Caki2 (cell line): ENCODE measurements at regions not wholly inside any gene's neighbourhood (a gene's known extent, or its start where the extent isn't known, plus 50 kb on each side); places are given as distances from the start of the nearest gene placed in this dataset.
A peak's percentile ranks its signal among the peaks of the same experiment; 100 is the strongest.
"Not testable (repeated sequence)": the region's sequence is repeated elsewhere in the genome, so short reads cannot be mapped to it uniquely, and the experiment has no call there.

ENCODE experiments used
- DNase-seq: peaks from one replicate; pipeline ENCODE4 v3.0.0-alpha.2; 2015; ENCODE audit warnings: low read depth
- in situ Hi-C: cut with HindIII; loops from 2 replicates; pipeline ENCODE4 v1.10.0; 2016; ENCODE audit warnings: low sequenced_read_pairs, low pct_unique_long_range_greater_than_20kb, mixed read lengths

- in situ Hi-C loops, result no loop called here
- DNase-seq, result no peak
Measured at GRCh38 chr9:82890401-82890800, 172.5 kb downstream of the RASEF start.

- in situ Hi-C loops, result no loop called here
- no peak for DNase-seq
Measured at GRCh38 chr9:82890865-82891264, 172.1 kb downstream of the RASEF start.

DNA sequence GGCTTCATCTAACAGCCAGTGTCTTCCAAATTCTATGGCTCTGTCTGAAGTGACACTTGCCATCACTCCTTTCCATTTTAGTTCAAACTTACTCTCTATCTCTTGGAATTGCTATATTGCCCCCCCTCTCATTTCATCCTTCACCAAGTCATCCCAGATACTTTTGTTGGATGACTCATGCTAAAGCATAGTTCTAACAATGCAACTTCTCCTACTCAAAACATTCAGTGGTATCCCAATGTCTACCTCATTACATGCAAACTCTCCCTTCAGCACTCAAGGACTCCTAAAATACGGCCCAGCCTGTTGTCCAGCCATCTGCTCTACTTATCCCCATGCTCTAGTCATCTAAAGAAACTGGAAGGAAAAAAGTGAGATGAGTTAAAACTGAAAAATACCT lies 171.6 kb downstream of the RASEF start:
- DNase-seq, result no peak
- in situ Hi-C loops, result no loop called here

GRCh38 chr9:82893549-82893948 lies 169.4 kb downstream of the RASEF start:
- in situ Hi-C loops, result no loop called here
- DNase-seq, result no peak

GRCh38 chr9:82894548-82894947 lies 168.4 kb downstream of the RASEF start:
- in situ Hi-C loops, result no loop called here
- no peak for DNase-seq

GRCh38 chr9:82894961-82895821 lies 167.8 kb downstream of the RASEF start:
- DNase-seq, result no peak
- in situ Hi-C loops, result no loop called here

DNA sequence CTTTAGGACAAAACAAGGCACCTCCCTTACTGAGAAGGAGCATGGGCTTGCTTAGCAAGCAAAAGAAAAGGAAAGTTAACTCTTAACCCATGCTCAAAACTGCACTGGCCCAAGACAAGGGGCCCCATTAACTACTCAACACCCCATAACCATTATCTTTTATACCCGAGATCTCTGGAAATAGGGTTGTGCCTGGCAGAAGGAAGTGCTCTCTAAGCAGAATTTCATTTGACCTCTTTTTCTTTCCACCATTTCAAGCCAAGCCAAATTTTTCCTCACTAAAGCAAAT lies 167.2 kb downstream of the RASEF start:
- in situ Hi-C loops, result no loop called here
- DNase-seq, result no peak

GRCh38 chr9:82903503-82903902 lies 159.4 kb downstream of the RASEF start:
- in situ Hi-C loops, result no loop called here
- no peak for DNase-seq

GRCh38 chr9:82911996-82912395 lies 150.9 kb downstream of the RASEF start:
- in situ Hi-C loops, result no loop called here

DNA sequence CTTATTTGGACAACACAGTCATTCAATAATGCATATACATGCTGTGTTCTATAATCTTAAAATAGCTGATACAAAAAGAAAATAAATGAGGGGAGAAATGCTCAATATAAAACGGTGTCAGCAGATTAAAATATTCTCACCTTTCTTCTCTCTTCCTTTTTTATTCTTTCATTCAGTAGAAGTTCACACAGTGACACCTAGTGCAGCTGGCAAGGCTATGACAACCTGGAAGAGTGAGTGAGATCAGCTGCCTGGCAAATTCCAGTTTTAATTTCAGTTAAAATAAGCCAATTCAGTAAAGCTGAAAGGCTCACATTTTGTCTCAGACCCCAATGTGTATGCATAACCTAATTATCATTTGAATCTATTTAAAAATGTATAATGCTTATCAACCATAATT lies 150.3 kb downstream of the RASEF start:
- in situ Hi-C loops, result no loop called here
- no peak for DNase-seq

More at GRCh38 chr9:82911996-82912395, 150.9 kb downstream of the RASEF start:
- no peak for DNase-seq

DNA sequence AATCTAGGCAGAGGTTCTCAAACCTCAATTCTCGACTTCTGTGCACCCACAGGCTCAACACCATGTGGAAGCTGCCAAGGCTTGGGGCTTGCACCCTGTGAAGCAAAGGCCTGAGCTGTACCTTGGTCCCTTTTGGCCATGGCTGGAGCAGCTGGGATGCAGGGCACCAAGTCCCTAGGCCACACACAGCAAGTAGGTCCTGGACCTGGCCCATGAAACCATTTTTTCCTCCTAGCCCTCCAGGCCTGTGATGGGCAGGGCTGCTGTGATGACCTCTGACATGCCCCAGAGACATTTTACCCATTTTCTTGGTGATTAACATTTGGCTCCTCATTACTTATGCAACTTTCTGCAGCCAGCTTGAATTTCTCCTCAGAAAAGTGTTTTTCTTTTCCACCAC lies 146.7 kb downstream of the RASEF start:
- DNase-seq, in situ Hi-C loops: not testable (repeated sequence)

GRCh38 chr9:82920154-82920553 lies 142.8 kb downstream of the RASEF start:
- no peak for DNase-seq
- in situ Hi-C loops, result no loop called here

GRCh38 chr9:82922686-82923085 lies 140.3 kb downstream of the RASEF start:
- in situ Hi-C loops, result no loop called here

DNA sequence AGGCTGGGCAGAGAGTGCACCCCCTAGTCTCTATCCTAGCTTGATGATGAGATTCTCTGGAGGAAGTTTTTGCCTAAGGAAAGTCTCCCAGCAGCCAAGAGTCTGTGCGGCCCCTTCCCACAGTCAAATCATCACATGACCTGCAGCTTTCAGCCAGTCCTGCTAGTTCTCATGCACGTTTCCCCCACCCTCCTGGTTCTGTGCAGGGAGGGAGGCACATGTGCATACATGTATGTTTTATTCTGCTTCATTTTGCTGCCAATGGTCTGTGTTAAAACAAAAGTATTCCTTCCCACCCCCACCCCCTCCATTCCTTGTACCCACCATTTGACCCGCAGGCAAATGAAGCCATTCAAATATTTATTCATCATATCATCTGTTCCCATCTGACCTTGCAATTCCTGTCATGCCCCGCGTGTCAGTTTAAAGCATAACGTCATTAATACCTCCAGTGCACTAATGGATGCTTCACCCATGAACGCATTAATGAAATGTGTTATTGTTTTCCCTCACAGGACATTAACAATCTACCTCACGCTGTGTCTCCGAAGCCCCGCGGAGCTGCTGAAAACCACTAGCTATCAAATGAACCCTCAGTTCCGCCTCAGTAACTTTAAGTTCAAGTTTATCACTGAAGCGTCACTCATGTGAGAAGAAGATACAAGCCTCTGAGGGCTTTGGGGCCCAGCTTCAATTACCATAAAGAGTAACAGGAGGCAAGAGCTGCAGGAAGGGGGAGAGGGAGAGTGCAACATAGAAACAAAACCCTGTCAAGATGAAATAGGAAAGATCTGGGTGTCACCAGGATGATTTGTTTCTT lies 139.6 kb downstream of the RASEF start:
- in situ Hi-C loops, result no loop called here

More at GRCh38 chr9:82922686-82923085, 140.3 kb downstream of the RASEF start:
- DNase-seq, result no peak

GRCh38 chr9:82923912-82924605 lies 138.9 kb downstream of the RASEF start:
- DNase-seq, result no peak
- in situ Hi-C loops, result no loop called here

More for the DNA sequence above, 139.6 kb downstream of the RASEF start:
- peak; percentile 94 for DNase-seq
